ENCODE measurements at regions not wholly inside any gene's neighbourhood (a gene's known extent, or its start where the extent isn't known, plus 50 kb on each side); places are given as distances from the start of the nearest gene placed in this dataset.

GRCh38 chr1:43008115-43009060, 49.7 kb upstream of the SLC2A1 start:
- DNase-seq (ENCODE audit: low read depth in 2 of 2) = no peak

Measured in stimulated activated CD8-positive, alpha-beta memory T cell treated with anti-CD3 and anti-CD28 coated beads, Interleukin-15, amount 100 ng/mL, for 4 hours (primary cell).